ENCODE measurements at regions not wholly inside any gene's neighbourhood (a gene's known extent, or its start where the extent isn't known, plus 50 kb on each side); places are given as distances from the start of the nearest gene placed in this dataset.

DNA sequence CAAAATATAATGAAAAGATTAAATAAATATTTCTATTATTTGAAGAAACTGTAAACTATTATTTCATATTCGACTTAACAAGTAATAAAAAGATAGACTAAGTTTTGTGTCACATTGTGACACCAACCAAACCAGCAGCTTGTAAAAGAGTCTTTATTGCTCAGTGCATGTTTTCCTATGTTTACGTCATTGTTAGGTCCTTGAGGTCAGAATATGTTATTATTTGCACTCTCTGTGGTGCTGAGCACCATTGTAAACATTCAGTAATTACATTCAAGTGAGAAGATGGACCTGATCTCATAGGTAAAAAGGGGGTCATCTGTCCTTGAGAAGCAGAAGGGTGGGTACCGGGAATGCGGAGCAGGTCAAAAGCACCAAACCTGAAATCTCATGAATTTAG, 1999.1 kb upstream of the CELF4 start:
- Histone ChIP-seq H3K36me3 (no peaks in the 10 kb centered on the region), H3K4me2 (no peak overlapping the region), H3K4me3 (no peak overlapping the region), H3K9ac (no peak overlapping the region), H4K20me1 (ENCODE audit: low read depth) (no peaks in the 10 kb centered on the region), H3K79me2 (ENCODE audit: low read depth) (no peaks in the 10 kb centered on the region), H2AFZ (replicated peaks) (no peak overlapping the region), H3K27ac (no peak overlapping the region), H3F3A (ENCODE audit: low read depth) (no peaks in the 10 kb centered on the region), H3K9me3 (ENCODE audit: low read depth) (no peaks in the 10 kb centered on the region), H3K4me1 (no peaks in the 10 kb centered on the region), H3K27me3 (no peaks in the 10 kb centered on the region)
- Mint-ChIP-seq H3K27ac (peak overlapping the region; percentile 39), H3K36me3 (peaks cover 5% of the 10 kb centered on the region), H3K9me3 (peaks cover 10% of the 10 kb centered on the region), H3K4me1 (no peaks in the 10 kb centered on the region), H3K27me3 (ENCODE audit: insufficient read depth, low read depth) (peaks cover 3% of the 10 kb centered on the region), H3K4me3 (no peak overlapping the region)
- no peak for DNase-seq (ENCODE audit: low spot score)
- TF ChIP-seq EZH2phosphoT487 (IDR thresholded peaks at IDR 0.05) (no peak), EZH2 (IDR thresholded peaks at IDR 0.05) (no peak)
- TF ChIP-seq, protein P1, sequence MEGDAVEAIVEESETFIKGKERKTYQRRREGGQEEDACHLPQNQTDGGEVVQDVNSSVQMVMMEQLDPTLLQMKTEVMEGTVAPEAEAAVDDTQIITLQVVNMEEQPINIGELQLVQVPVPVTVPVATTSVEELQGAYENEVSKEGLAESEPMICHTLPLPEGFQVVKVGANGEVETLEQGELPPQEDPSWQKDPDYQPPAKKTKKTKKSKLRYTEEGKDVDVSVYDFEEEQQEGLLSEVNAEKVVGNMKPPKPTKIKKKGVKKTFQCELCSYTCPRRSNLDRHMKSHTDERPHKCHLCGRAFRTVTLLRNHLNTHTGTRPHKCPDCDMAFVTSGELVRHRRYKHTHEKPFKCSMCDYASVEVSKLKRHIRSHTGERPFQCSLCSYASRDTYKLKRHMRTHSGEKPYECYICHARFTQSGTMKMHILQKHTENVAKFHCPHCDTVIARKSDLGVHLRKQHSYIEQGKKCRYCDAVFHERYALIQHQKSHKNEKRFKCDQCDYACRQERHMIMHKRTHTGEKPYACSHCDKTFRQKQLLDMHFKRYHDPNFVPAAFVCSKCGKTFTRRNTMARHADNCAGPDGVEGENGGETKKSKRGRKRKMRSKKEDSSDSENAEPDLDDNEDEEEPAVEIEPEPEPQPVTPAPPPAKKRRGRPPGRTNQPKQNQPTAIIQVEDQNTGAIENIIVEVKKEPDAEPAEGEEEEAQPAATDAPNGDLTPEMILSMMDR (IDR thresholded peaks at IDR 0.05), result no peak

DNA sequence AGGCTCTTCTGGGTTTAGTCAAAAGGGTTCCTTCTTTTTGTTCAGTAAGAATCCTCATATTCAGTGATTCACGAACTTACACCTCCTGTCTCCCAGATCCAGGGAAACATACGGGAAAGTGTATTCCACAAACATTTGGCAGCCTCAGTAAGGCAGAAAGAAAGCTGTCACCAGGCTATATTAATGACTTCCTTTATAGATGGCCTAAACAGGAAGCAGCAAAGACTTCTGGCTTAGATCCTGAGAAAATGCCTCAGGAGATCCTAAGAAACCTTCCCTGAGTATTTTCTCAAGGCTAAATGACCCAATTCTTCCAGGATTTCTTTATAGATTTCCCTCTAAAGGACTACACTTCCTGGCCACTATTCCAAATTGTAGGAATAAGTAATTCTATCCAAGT, 1995.5 kb upstream of the CELF4 start:
- H3K9me3 ChIP-seq (ENCODE audit: low read depth), result no peaks in the 10 kb centered on the region
- H2AFZ ChIP-seq (replicated peaks), result no peak overlapping the region
- H3K27me3 ChIP-seq, result no peaks in the 10 kb centered on the region
- no peaks in the 10 kb centered on the region for H3F3A ChIP-seq (ENCODE audit: low read depth)
- peaks cover 7% of the 10 kb centered on the region for H3K4me1 Mint-ChIP-seq
- peaks cover 5% of the 10 kb centered on the region for H3K36me3 Mint-ChIP-seq
- no peaks in the 10 kb centered on the region for H3K36me3 ChIP-seq
- no peak overlapping the region for H3K27ac Mint-ChIP-seq
- no peaks in the 10 kb centered on the region for H3K79me2 ChIP-seq (ENCODE audit: low read depth)
- no peaks in the 10 kb centered on the region for H3K4me1 ChIP-seq
- H3K4me2 ChIP-seq, result no peak overlapping the region
- DNase-seq (ENCODE audit: low spot score), result no peak
- peaks cover 10% of the 10 kb centered on the region for H3K9me3 Mint-ChIP-seq
- no peak overlapping the region for H3K4me3 Mint-ChIP-seq
- TF ChIP-seq EZH2phosphoT487 (IDR thresholded peaks at IDR 0.05), result no peak
- H4K20me1 ChIP-seq (ENCODE audit: low read depth), result no peaks in the 10 kb centered on the region
- no peak overlapping the region for H3K9ac ChIP-seq
- H3K4me3 ChIP-seq, result no peak overlapping the region
- H3K27ac ChIP-seq, result no peak overlapping the region
- H3K27me3 Mint-ChIP-seq (ENCODE audit: insufficient read depth, low read depth), result peaks cover 8% of the 10 kb centered on the region

DNA sequence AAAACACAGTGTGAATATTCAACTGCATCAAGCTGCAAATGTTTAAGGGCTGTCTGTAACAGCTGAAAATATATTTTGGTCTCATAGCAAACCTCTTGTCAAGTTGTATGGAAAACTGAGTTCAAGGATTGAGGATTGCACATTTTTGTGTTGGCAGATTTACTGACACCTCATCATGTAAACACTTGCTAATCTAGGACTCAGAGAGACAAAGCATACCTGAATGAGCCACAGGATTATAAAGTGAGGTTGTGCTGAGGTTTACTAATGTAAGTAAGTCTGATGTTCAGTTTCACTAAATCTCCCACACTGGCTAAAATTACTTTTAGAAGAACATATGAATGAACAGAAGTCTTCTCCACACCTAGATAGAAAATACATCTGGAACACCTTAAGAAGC, 1993.1 kb upstream of the CELF4 start:
- no peak overlapping the region for H2AFZ ChIP-seq (replicated peaks)
- TF ChIP-seq, protein P1 (IDR thresholded peaks at IDR 0.05), result no peak
- TF ChIP-seq EZH2 (IDR thresholded peaks at IDR 0.05) (no peak), EZH2phosphoT487 (IDR thresholded peaks at IDR 0.05) (no peak)
- H3K4me3 Mint-ChIP-seq, result no peak overlapping the region
- H3K9me3 ChIP-seq (ENCODE audit: low read depth), result no peaks in the 10 kb centered on the region
- no peaks in the 10 kb centered on the region for H3F3A ChIP-seq (ENCODE audit: low read depth)
- H3K4me3 ChIP-seq, result no peak overlapping the region
- H3K36me3 Mint-ChIP-seq, result no peaks in the 10 kb centered on the region
- H3K27ac ChIP-seq, result no peak overlapping the region
- no peak overlapping the region for H3K27ac Mint-ChIP-seq
- H3K4me1 Mint-ChIP-seq, result peaks cover 7% of the 10 kb centered on the region
- no peaks in the 10 kb centered on the region for H3K9me3 Mint-ChIP-seq
- H3K4me2 ChIP-seq, result no peak overlapping the region
- H3K79me2 ChIP-seq (ENCODE audit: low read depth), result no peaks in the 10 kb centered on the region
- H3K36me3 ChIP-seq, result no peaks in the 10 kb centered on the region
- H3K27me3 Mint-ChIP-seq (ENCODE audit: insufficient read depth, low read depth), result peaks cover 6% of the 10 kb centered on the region
- no peaks in the 10 kb centered on the region for H4K20me1 ChIP-seq (ENCODE audit: low read depth)
- no peaks in the 10 kb centered on the region for H3K4me1 ChIP-seq
- DNase-seq (ENCODE audit: low spot score), result no peak
- H3K9ac ChIP-seq, result no peak overlapping the region
- no peaks in the 10 kb centered on the region for H3K27me3 ChIP-seq

DNA sequence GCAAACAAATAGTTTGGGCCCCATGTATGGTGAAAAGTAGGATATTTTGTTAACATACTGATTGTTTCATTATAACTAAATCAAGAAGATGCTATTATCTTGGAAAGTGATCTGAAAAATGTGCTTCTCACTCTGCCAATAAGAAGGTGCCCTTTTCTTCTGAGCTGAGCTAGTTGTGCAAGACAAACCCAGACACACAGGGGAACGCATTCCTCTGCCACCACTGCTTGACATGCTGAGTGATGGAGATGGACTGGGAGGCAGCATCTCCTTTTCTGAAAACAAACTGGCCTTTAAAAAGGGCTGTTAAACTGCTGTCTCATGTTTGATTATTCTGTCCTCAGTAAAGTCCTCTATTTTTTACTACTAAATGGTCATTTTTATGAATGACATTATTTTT, 1989.9 kb upstream of the CELF4 start:
- H3K27me3 Mint-ChIP-seq (ENCODE audit: insufficient read depth, low read depth), result peaks cover 6% of the 10 kb centered on the region

More for the DNA sequence above, 1989.9 kb upstream of the CELF4 start:
- Histone ChIP-seq H3K27ac (no peak overlapping the region), H3K4me2 (no peak overlapping the region), H3K9ac (no peak overlapping the region), H3K4me3 (no peak overlapping the region), H3F3A (ENCODE audit: low read depth) (no peaks in the 10 kb centered on the region), H4K20me1 (ENCODE audit: low read depth) (no peaks in the 10 kb centered on the region), H3K4me1 (no peaks in the 10 kb centered on the region), H3K9me3 (ENCODE audit: low read depth) (no peaks in the 10 kb centered on the region), H2AFZ (replicated peaks) (no peak overlapping the region), H3K79me2 (ENCODE audit: low read depth) (no peaks in the 10 kb centered on the region), H3K27me3 (no peaks in the 10 kb centered on the region), H3K36me3 (no peaks in the 10 kb centered on the region)
- no peak for TF ChIP-seq EZH2phosphoT487 (IDR thresholded peaks at IDR 0.05)
- TF ChIP-seq EZH2 (IDR thresholded peaks at IDR 0.05), result no peak
- TF ChIP-seq, protein P1 (IDR thresholded peaks at IDR 0.05), result no peak
- Mint-ChIP-seq H3K36me3 (no peaks in the 10 kb centered on the region), H3K27ac (no peak overlapping the region), H3K9me3 (no peaks in the 10 kb centered on the region), H3K4me3 (no peak overlapping the region), H3K4me1 (peaks cover 7% of the 10 kb centered on the region)
- DNase-seq (ENCODE audit: low spot score), result no peak
